ENCODE measurements at regions not wholly inside any gene's neighbourhood (a gene's known extent, or its start where the extent isn't known, plus 50 kb on each side); places are given as distances from the start of the nearest gene placed in this dataset.
"Not testable (repeated sequence)": the region's sequence is repeated elsewhere in the genome, so short reads cannot be mapped to it uniquely, and the experiment has no call there.

DNA sequence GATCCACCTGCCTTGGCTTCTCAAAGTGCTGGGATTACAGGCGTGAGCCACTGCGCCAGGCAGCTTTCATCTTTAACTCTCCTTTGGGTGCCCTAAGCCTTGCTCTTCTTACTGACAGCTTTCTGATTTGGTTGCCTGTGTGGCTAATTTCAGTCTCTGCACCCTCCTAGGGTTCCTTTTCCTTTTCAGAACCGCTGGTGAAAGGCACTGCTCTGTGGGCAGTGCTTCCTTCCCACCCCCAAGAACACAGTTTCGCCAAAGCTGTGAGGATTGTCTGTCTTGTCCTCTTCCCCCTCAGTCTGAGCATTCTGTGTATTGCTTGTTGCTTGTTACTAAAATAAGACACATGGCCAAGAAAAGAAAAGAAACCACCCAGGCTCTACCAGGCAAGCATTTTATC, 101.4 kb upstream of the FRMPD3 start:
- no peak for TF ChIP-seq CTCF (IDR thresholded peaks at IDR 0.05; ENCODE audit: extremely low read depth, missing control alignments)
- DNase-seq (ENCODE audit: low spot score), result no peak

- no peak for DNase-seq (ENCODE audit: low spot score)
Observed at GRCh38 chrX:107348990-107349389, 100.5 kb upstream of the FRMPD3 start.

DNA sequence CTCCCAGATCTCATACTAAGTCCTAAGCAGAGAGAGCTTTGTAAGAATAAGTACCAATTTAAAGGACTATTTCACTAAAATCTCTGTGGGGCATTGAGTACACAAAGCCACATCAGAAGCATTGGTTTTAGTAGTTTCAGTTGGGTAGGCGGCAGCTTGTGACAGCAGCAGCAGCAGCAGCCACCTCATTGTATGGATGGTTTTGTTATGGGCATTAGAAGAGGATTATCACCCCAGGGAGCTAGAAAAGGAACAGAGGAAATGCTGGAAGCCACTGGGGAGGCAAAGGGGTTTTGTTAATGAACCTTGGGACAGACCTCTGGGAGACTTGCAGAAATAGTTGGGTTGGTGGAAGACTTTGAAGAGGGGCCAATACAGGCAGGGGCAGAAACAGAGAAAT, 93.9 kb upstream of the FRMPD3 start:
- DNase-seq (ENCODE audit: low spot score), result no peak
- TF ChIP-seq CTCF (IDR thresholded peaks at IDR 0.05; ENCODE audit: extremely low read depth, missing control alignments), result no peak

More at GRCh38 chrX:107348990-107349389, 100.5 kb upstream of the FRMPD3 start:
- no peak for TF ChIP-seq CTCF (IDR thresholded peaks at IDR 0.05; ENCODE audit: extremely low read depth, missing control alignments)

GRCh38 chrX:107360788-107361360, 88.6 kb upstream of the FRMPD3 start:
- TF ChIP-seq CTCF (IDR thresholded peaks at IDR 0.05; ENCODE audit: extremely low read depth, missing control alignments), result no peak
- DNase-seq (ENCODE audit: low spot score), result no peak

DNA sequence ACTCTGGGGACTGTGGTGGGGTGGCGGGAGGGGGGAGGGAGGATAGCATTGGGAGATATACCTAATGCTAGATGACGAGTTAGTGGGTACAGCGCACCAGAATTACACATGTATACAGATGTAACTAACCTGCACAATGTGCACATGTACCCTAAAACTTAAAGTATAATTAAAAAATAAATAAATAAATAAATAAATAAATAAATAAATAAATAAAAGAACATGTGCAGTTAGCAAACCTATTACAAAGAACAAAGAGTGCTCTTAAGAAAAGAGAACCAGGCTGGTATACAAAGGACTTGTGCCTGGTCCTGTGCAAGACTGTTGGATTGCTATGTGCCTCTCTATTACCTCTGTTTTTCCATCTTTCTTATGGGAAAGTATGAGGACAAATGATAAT, 79.3 kb upstream of the FRMPD3 start:
- DNase-seq (ENCODE audit: low spot score), result not testable (repeated sequence)

GRCh38 chrX:107374132-107374531, 75.3 kb upstream of the FRMPD3 start:
- DNase-seq (ENCODE audit: low spot score), result no peak
- TF ChIP-seq CTCF (IDR thresholded peaks at IDR 0.05; ENCODE audit: extremely low read depth, missing control alignments), result no peak

DNA sequence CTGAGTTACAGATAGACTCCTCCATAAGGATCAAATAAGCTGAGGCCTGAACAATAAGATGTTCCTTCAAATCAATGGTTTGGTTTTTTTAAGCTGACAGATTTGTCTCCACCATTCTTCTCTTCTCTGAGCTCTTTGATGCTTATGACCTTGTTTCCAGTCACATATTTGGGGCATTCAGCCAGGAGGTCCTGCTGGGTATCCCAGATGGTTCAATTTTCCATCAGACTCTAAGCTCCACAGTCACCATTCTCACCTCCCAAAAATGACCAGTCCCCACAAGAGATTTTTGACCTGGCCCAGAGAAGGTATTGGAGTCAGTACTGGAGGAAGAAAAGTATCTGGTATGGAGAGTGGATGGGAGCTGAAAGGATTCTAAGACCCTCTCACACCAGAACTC, 74.6 kb upstream of the FRMPD3 start:
- no peak for DNase-seq (ENCODE audit: low spot score)
- no peak for TF ChIP-seq CTCF (IDR thresholded peaks at IDR 0.05; ENCODE audit: extremely low read depth, missing control alignments)

DNA sequence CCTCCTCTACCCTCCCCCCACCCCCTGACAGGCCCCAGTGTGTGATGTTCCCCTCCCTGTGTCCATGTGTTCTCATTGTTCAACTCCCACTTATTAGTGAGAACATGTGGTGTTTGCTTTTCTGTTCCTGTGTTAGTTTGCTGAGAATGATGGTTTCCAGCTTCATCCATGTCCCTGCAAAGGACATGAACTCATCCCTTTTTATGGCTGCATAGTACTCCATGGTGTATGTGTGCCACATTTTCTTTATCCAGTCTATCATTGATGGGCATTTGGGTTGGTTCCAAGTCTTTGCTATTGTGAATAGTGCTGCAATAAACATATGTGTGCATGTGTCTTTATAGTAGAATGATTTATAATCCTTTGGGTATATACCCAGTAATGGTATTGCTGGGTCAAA, 73.3 kb upstream of the FRMPD3 start:
- DNase-seq (ENCODE audit: low spot score), result not testable (repeated sequence)

Measured in GM20000 (cell line).